Small intestine (tissue), 7 donors: ENCODE measurements at regions not wholly inside any gene's neighbourhood (a gene's known extent, or its start where the extent isn't known, plus 50 kb on each side); places are given as distances from the start of the nearest gene placed in this dataset.
"Not testable (repeated sequence)": the region's sequence is repeated elsewhere in the genome, so short reads cannot be mapped to it uniquely, and the experiment has no call there.

ENCODE experiments used
- DNase-seq, 2 donors: peaks; one replicate each; pipeline versions ENCODE4 v3.0.0 to v3.0.0-alpha.2; 2013
- FAIRE-seq: peaks from 2 replicates; lab custom pipeline; 2012; peaks lifted over from hg19 to GRCh38; lab: Jason Lieb, UNC
- H3K27ac ChIP-seq, 3 donors: one replicate each; pipeline ENCODE4 v1.5.1; 2013; ENCODE audit warnings: low read length in 2 of 3, mild to moderate bottlenecking in 2 of 3, control low read depth in 1 of 3, inconsistent platforms in 1 of 3, low read depth in 1 of 3, moderate library complexity in 1 of 3
- H3K27me3 ChIP-seq, 3 donors: one replicate each; pipeline ENCODE4 v1.6.1; 2013; ENCODE audit warnings: low read length in 3 of 3, inconsistent platforms in 1 of 3; ENCODE audit not compliant: control insufficient read depth in 3 of 3, insufficient read depth in 3 of 3
- H3K36me3 ChIP-seq, 3 donors: one replicate each; pipeline ENCODE4 v1.6.1; 2013; ENCODE audit warnings: low read length in 3 of 3, inconsistent platforms in 1 of 3, low read depth in 1 of 3, mild to moderate bottlenecking in 1 of 3, moderate library complexity in 1 of 3; ENCODE audit not compliant: control insufficient read depth in 3 of 3, insufficient read depth in 2 of 3
- H3K4me1 ChIP-seq, 3 donors: one replicate each; pipeline ENCODE4 v1.6.1; 2013; ENCODE audit warnings: low read length in 2 of 3, inconsistent platforms in 1 of 3, low read depth in 1 of 3, mild to moderate bottlenecking in 1 of 3, moderate library complexity in 1 of 3; ENCODE audit not compliant: control insufficient read depth in 3 of 3, insufficient read depth in 2 of 3
- H3K4me3 ChIP-seq, 3 donors: one replicate each; pipeline ENCODE4 v1.5.1; 2013; ENCODE audit warnings: low read length in 3 of 3, control low read depth in 1 of 3, inconsistent platforms in 1 of 3, low read depth in 1 of 3, mild to moderate bottlenecking in 1 of 3, moderate library complexity in 1 of 3
- H3K9me3 ChIP-seq, 2 donors: one replicate each; pipeline ENCODE4 v1.6.1; 2013; ENCODE audit warnings: low read depth in 1 of 2, low read length in 1 of 2; ENCODE audit not compliant: control insufficient read depth in 2 of 2, insufficient read depth in 1 of 2
- WGBS, 3 donors: extraction: QIAGEN DNeasy Blood & Tissue Kit; methylation state at CpG; one replicate each; pipeline ENCODE4 v1.1.7; 2013; 5-methylcytosine and 5-hydroxymethylcytosine counted together
- donor health status: healthy with polysubstance abuse.
- donor health status: control.
- donor health status: control.
- donor health status: Bipolar disorder and iron deficiency.
- donor health status: healthy.

DNA sequence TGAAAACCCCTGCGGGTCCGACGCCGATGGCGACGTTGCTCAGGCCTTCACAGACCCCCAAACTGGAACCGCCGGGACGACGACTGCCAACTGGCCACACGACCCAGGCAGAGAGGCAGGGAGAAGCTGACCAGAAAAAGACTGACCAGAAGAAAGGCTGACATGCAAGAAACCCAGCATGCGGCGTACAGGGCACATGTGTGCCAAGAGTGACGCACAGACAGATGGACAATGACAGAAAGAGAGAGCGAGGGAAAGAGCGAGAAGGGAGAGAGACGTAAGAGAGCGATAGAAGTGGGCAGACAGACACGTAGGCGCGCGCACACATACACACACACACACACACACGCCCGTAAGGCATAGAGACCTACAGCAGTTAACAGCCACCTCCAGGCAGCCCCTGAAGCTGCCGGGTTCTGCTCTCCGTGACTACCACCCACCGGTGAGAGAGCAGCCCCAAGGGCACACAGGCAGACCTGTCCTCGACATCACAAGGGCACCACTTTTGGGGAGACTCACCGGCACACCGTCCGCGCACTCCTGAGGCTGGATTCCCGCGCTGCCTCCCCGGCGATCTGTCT, 67.2 kb upstream of the ZNF527 start:
- FAIRE-seq: no peak
- Histone ChIP-seq H3K4me3 (no peak overlapping the region), H3K36me3 (no peaks in the 10 kb centered on the region), H3K9me3 (peaks cover 3 to 27% of the 10 kb centered on the region in 2 donors), H3K27me3 (no peaks in the 10 kb centered on the region), H3K27ac (no peak overlapping the region), H3K4me1 (no peaks in the 10 kb centered on the region)
- no peak for DNase-seq
- WGBS, 3 donors: 70 to 83% (median 72%) methylated on average over 36 of the region's 36 CpGs

DNA sequence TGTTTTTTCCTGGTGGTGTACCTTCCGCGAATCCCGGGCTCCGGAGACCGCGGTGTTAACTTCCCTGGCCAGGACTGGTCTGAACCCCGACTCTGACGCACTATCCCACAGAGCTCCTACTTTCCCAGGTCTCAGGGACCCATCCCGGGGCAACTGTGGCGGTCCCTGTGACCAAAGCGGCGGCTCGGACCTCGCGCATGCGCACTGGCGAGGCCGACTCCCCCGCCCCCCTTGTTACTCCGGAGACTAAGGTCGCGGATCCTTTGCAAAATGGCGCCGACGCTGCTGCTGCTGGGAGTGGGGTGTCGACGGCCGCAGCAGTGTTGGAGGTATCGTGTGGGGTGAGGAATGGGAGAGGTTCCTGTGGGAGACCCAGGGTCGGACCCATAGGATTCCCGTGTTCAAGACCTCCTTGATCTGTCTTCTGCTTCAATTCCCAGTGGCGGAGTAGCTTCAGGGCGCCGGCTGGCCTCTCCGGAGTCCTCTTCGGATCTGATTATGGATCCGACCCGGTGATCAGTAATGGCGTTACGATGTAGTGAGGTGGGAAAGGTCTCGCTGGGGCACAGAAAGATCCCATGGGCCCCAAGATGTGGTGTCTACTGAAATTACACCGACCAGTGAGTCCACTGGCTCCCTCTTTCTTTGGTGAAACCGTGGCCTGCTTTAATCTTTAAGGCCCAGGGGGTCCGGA, 66.6 kb upstream of the ZNF527 start:
- FAIRE-seq: no peak
- peak in 1 of 2 donors; percentile 52 for DNase-seq
- H3K27me3 ChIP-seq: no peaks in the 10 kb centered on the region
- H3K27ac ChIP-seq: no peak overlapping the region
- H3K4me3 ChIP-seq: no peak overlapping the region
- WGBS, 3 donors: 54 to 67% (median 57%) methylated on average over 41 to 44 of the region's 44 CpGs
- no peaks in the 10 kb centered on the region for H3K36me3 ChIP-seq
- peaks cover 3 to 27% of the 10 kb centered on the region in 2 donors for H3K9me3 ChIP-seq
- no peaks in the 10 kb centered on the region for H3K4me1 ChIP-seq

DNA sequence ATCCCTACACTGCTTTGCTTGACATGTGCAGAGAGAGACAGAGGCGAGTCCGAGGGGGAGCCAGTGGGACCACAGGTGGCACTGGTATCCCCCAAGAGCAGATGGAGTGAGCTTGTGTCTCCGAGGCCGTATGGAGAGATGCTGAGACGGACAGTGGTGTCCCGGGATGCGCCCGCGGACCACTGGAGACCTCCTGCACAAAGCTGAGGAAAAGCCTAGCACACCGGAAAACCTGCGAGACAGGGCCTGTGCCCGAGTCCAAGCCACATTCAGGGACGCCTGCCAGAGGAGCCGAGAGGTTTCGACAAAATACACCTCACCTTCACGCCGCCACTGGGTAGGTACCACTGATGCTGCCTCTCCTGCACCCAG, 66.0 kb upstream of the ZNF527 start:
- no peaks in the 10 kb centered on the region for H3K4me1 ChIP-seq
- H3K36me3 ChIP-seq: no peaks in the 10 kb centered on the region
- no peak overlapping the region for H3K4me3 ChIP-seq
- no peak overlapping the region for H3K27ac ChIP-seq
- FAIRE-seq (no peak), DNase-seq (no peak)
- no peaks in the 10 kb centered on the region for H3K27me3 ChIP-seq
- 95 to 96% (median 96%) methylated on average over 17 of the region's 17 CpGs for WGBS, 3 donors
- H3K9me3 ChIP-seq: peaks cover 3 to 27% of the 10 kb centered on the region in 2 donors

DNA sequence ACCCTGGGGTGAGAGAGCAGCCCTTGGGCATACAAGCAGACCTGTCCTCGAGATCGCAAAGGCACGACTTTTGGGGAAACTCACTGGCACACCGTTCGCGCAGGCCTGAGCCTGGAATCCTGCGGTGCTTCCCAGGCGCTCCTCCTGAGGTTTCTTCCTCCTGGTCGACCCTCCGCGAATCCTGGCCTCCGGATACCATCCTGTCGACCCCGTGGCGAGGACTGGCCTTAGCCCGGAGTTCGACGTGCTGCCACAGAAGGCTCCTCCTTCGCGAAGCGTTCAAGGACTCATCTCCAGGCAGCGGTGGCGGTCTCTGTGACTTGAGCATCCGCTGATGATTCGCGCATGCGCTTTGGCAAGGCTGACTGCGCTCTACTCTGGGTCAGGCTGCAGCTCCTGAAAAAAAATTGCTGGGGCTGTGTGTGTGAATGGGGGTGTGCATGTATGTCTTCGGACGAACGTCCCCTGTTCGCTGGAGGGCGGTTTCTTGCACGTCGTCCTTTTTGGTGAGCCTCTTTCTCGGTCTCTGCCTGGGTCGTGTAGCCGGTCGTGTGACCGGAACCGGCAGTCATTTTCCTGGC, 64.4 kb upstream of the ZNF527 start:
- no peak for FAIRE-seq
- no peaks in the 10 kb centered on the region for H3K4me1 ChIP-seq
- no peaks in the 10 kb centered on the region for H3K36me3 ChIP-seq
- WGBS, 3 donors: 91 to 92% (median 92%) methylated on average over 41 of the region's 41 CpGs
- H3K27ac ChIP-seq: no peak overlapping the region
- H3K27me3 ChIP-seq: no peaks in the 10 kb centered on the region
- DNase-seq: no peak
- H3K4me3 ChIP-seq: no peak overlapping the region
- peaks cover 3 to 27% of the 10 kb centered on the region in 2 donors for H3K9me3 ChIP-seq

DNA sequence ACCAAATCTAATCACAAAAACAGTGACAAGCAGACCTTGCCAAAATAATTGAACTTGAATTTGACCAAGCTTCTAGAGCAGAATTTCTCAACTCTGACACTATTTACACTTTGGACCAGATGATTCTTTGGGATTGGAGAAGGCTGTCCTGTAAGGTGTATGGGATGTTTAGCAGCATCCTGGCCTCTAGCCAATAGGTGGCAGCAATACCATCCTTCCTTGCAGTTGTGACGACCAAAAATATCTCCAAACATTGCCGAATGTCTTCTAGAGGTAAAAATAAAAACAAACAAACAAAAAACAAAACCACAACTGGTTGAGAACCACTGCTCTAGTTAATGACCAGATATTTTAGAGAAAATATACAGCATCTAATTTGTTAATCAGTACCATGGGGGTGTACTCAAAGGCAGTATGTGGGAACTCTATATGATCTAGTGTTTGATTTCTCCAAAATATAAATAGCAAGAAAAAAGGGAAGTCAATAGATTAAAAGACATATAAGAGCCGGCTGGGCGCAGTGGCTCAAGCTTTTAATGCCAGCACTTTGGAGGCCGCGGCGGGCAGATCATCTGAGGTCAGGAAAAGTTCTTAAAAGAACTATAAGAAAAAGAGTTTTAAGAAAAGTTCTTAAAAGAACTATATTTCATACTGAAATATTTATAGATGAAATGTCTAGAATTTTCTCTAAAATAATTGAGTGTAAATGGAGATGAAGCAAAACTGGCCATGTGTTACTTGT, 60.9 kb upstream of the ZNF527 start:
- Histone ChIP-seq H3K9me3 (peaks cover 0 to 11% of the 10 kb centered on the region in 2 donors), H3K27me3 (no peaks in the 10 kb centered on the region), H3K36me3 (no peaks in the 10 kb centered on the region), H3K4me3 (no peak overlapping the region), H3K4me1 (no peaks in the 10 kb centered on the region), H3K27ac (no peak overlapping the region)
- WGBS, 3 donors: 57 to 65% (median 60%) methylated on average over 7 of the region's 7 CpGs
- DNase-seq: peak; percentile 10 to 21
- FAIRE-seq: no peak

DNA sequence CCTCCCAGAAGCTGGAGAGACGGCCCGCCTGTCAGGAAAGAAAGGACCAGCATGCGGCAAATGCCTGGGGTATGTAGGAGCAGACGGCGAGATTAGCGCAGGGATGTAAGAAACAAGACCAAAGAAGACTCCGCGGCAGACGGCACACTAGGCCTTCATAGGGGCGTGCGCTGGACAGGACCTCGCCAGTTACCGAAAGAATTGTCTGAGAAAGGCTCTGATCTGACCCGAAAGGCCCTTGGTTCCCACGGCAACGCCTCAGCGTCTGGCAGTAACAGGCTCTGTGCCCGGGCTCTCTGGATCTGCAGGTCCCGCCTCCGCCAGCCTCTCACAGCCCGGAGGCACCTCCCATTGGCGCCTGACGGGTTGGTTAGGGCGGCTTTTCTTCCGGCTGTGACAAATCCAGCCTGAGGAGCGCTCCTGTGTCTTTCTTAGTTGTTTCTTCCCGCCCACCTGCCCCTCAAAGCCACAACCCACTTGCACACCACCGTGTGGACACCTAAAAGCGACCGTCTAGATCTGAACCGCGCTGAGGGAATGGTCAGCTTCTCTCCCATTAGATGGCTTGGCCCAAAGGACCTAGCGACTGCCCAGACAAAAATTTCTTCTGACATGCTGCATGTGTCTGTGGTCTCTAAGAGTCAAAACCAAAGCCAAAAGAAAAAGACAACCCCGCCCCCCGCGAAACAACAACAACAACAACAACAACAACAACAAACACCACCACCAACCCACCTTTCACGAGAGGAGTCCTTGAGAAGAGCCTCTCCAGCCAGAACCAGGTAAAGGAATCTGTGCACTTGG, 58.2 kb upstream of the ZNF527 start:
- H3K4me1 ChIP-seq, H3K9me3 ChIP-seq, FAIRE-seq, H3K27me3 ChIP-seq, H3K36me3 ChIP-seq: not testable (repeated sequence)
- 5 to 6% (median 6%) methylated on average over 30 to 36 of the region's 37 CpGs for WGBS, 3 donors
- Histone ChIP-seq H3K27ac (peak overlapping the region in 2 of 3 donors; percentile 8 to 71), H3K4me3 (peak overlapping the region in 2 of 3 donors; percentile 13 to 41)
- DNase-seq: peak; percentile 34 to 70

DNA sequence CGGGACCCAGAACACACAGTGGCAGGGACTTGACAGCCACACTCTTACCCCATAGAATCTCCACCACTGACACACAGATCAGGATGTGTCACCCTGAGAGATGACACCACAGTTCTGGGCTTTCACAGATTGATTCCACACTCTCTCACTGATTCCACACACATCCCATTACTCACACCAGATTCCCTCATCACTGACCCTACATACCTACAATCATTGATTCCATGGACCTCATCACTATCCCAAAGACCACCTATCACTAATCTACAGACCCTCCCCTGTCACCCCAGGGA, 57.6 kb upstream of the ZNF527 start:
- FAIRE-seq: no peak
- Histone ChIP-seq H3K27ac (peak overlapping the region in 1 of 3 donors; percentile 71), H3K4me3 (no peak overlapping the region)

More for the DNA sequence above, 57.6 kb upstream of the ZNF527 start:
- 95 to 100% (median 98%) methylated on average over 1 of the region's 1 CpG for WGBS, 3 donors
- Histone ChIP-seq H3K4me1 (no peaks in the 10 kb centered on the region), H3K9me3 (peaks cover 0 to 3% of the 10 kb centered on the region in 2 donors), H3K27me3 (no peaks in the 10 kb centered on the region), H3K36me3 (no peaks in the 10 kb centered on the region)
- no peak for DNase-seq
